ENCODE measurements at regions not wholly inside any gene's neighbourhood (a gene's known extent, or its start where the extent isn't known, plus 50 kb on each side); places are given as distances from the start of the nearest gene placed in this dataset.

GRCh38 chr17:77474292-77474988 lies 333.7 kb downstream of the SEC14L1 start:
- DNase-seq: no peak

- no peak for DNase-seq
Observed at GRCh38 chr17:77475016-77475976, 334.5 kb downstream of the SEC14L1 start.

- no peak for DNase-seq
Observed at GRCh38 chr17:77476006-77476405, 335.2 kb downstream of the SEC14L1 start.

DNA sequence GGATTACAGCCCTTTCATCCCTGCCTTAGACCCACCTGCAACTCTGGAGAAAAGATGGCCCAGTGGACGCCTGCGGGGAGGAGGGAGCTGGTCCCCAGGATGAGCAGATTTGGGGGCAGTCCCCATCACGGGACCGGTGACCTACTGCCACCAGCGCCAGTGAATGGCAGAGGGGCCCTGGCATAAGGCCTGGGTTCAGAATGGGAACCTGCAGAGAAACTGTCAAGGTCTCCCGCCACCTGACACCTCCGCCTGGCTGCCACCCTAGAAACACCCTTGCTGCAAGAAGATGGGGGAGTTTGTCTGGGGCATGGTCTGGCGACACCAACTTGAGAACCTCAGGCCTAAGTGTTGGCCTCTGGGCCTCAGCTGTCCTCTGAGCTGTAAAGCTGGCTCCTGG lies 335.7 kb downstream of the SEC14L1 start:
- no peak for DNase-seq

- peak; percentile 54 for DNase-seq
Observed at GRCh38 chr17:77476931-77477805, 336.4 kb downstream of the SEC14L1 start.

- no peak for DNase-seq
Observed at GRCh38 chr17:77478281-77478680, 337.5 kb downstream of the SEC14L1 start.

- no peak for DNase-seq
Observed at GRCh38 chr17:77478899-77479298, 338.1 kb downstream of the SEC14L1 start.

DNA sequence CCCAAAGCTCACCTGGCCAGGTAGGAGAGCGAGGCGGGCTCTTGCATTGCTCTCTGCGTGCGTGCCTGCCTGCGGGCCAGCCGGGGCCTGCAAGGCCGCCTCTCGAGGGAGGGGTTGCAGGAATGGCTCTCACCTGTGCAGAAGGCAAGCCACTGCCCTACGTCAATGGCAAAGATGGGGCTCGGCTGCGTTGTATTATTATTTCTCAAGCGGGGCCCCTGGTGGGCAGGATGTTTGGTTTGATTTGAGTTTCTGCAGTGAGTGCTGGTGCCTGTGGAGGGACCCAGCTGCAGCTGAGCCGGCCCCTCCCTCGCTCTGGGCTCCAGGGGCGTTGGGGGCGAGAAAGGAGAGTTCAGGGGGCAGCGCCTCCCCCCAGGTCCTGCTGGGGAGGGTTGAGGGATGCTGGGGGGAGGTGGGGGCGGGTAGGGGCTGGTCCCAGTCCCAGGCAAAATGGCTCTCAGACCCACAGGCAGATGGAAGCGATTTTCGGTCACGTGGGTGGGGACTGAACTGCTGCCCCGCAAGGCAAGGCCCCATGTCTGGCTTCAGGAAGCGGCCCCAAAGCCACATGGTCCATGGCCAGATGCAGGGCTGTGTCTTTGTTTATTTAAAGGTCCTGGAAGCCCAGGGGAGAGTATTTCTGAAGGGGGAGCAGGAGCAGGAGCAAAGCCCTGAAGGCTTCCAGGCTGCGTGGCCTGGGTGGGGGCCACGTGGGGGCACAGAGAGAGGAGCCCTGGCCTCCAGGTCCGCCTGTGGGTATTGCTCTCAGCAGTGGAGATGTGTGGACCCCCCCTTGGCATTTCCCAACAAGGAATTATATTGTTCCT lies 338.8 kb downstream of the SEC14L1 start:
- no peak for DNase-seq

GRCh38 chr17:77480199-77480508 lies 339.4 kb downstream of the SEC14L1 start:
- DNase-seq: no peak

GRCh38 chr17:77480509-77481215 lies 339.9 kb downstream of the SEC14L1 start:
- DNase-seq: no peak

GRCh38 chr17:77481476-77482374 lies 341.0 kb downstream of the SEC14L1 start:
- DNase-seq: no peak

GRCh38 chr17:77482375-77483127 lies 341.8 kb downstream of the SEC14L1 start:
- no peak for DNase-seq

DNA sequence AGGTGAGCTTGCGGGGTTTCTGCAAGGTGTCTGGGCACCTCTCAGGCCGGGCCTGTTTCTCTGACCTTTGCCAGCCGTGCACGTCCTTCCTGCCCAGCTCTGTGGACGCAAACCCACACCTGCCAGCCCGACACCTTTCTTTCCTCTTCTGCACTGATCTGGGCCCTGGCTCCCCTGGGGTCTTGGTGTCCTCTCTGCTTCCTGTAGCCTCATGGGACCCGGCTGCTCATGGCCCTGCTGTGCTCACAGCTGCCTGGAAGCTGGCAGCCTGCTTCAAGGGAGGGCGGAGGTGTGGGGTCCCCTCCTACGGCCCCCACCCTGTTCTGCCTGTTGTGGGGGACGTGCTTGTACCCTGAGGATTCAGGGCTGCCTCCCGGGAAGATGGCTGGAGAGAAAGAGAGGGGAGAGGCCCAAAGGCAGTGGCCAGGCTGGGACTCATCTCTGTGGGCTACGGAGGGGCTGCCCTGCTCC lies 342.4 kb downstream of the SEC14L1 start:
- no peak for DNase-seq

- no peak for DNase-seq
Observed at GRCh38 chr17:77484111-77484510, 343.3 kb downstream of the SEC14L1 start.

DNA sequence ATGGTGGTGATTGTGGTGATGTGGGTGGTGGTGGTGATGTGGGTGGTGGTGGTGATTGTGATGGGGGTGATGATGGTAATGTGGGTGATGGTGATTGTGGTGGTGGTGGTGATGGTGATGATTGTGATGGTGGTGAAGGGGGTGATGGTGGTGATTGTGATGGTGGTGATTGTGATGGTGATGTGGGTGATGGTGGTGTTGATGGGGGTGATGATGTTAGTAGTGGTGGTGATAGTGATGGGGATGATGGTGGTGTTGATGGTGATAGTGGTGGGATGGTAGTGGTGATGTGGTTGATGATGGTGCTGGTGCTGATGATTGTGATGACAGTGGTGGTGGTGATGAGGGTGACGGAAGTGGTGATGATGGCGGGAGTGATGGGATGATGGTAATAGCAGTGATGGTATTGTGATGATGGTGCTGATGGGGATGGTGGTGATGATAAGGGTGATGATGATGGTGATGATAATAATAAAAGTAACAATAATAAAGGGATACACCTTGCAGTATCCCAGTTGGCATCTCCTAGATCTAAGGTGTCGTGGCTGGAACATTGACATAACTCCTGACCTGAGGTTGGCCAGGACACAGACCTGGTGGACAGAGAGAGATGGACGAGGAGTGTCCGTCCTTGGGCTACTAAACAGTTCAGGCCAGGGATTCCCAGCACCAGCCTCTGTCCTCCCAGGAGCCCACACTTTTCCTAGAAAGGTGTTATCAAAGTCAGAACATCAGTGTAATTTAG lies 344.5 kb downstream of the SEC14L1 start:
- DNase-seq: no peak

DNA sequence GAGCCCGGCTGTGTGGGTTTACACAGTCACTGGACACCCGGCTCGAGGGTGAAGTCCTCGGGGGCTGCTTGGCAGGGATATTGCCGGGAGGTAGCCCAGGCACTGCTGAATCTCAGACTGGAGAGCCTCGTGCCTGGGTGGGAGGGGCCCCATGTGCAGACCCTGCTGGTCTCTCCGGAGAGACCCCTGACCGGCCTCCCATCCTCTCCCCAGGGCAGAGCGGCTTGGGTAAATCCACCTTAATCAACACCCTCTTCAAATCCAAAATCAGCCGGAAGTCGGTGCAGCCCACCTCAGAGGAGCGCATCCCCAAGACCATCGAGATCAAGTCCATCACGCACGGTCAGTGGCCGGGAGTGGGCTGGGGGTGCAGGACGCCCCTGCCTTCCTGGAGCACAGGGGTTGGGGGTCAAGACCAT lies 346.5 kb downstream of the SEC14L1 start:
- DNase-seq: no peak

DNA sequence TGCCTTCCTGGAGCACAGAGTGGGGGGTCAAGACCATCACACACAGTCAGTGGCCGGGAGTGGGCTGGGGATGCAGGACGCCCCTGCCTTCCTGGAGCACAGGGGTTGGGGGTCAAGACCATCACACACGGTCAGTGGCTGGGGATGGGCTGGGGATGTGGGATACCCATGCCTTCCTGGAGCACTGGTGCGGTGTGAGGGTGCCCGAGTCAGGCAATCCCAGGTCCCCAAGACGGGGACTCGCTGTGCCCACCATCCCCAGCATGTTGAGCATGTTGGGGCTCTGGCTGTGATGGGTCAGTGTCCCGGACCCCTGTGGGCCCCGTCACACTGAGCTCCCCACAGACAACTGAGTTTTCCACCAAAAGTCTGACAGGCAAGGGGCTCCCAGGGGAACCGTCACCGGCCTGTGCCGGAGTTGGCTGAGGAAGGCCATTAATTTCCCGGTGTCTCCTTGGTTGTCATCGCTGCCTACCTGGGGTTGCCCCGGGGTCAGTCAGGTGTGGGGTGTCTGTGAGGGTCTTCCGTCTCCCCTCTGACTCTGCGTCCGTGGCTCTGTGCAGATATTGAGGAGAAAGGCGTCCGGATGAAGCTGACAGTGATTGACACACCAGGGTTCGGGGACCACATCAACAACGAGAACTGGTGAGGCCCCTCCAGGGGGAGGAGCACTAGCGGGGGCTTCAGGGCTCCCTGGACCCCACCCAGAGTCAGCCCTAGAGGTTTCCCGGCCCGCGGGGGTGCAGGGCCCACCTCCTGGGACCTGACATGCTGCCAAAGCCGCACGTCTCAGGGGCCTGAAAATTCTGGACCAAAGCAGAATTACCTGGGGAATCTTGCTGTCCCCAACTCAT lies 347.1 kb downstream of the SEC14L1 start:
- DNase-seq: no peak

Data from renal pelvis (tissue), 1 donor.